HG03196 (cell line): ENCODE measurements at regions not wholly inside any gene's neighbourhood (a gene's known extent, or its start where the extent isn't known, plus 50 kb on each side); places are given as distances from the start of the nearest gene placed in this dataset.
"Not testable (repeated sequence)": the region's sequence is repeated elsewhere in the genome, so short reads cannot be mapped to it uniquely, and the experiment has no call there.

Experiments used
- ATAC-seq: cut with Tn5 transposase; IDR thresholded peaks from one replicate; pipeline ENCODE4 v1.9.1; 2021; ENCODE audit not compliant: unreplicated experiment

DNA sequence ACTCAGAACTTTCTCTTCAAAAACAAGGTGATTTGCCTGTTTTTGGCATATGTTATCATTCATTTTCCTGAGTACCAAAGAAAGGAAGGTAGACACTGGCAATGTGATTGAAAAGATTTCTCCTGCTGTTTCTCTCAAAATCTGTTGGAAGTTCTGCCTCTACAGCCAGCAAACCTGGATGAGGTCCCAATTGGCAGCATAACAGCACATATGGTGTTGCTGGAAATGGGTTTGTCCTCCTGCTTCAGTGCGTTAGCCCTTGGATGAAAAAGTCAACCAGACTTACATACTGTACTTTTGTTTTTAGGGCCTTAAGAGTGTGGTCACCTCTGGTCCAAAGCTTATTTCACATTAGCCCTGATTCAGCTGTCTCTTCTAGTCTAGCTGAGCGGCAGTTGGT is 237.6 kb upstream of the MME start:
- no peak for ATAC-seq

- ATAC-seq: no peak
These were observed 244.5 kb upstream of the MME start for GRCh38 chr3:154835639-154836038.

- not testable (repeated sequence) for ATAC-seq
These were observed 245.3 kb upstream of the MME start for GRCh38 chr3:154834831-154835230.

DNA sequence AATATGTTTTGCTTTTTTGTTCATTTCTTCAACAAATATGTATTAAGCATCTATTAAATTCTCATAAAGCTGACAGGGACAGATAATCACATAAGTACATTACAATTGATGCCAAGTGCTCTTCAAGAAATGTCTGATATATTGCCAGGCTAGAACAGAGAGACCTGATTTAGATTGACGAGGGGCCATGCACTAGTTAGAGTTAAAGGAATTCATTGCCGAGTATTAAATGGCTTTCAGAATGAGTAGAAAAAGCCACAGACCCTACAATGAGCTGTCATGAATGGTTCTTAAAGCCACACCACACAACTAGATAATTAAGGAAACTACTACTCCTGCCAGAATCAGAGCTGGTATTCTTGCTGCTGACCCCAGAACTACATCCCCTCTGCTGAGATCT is 250.2 kb upstream of the MME start:
- no peak for ATAC-seq

DNA sequence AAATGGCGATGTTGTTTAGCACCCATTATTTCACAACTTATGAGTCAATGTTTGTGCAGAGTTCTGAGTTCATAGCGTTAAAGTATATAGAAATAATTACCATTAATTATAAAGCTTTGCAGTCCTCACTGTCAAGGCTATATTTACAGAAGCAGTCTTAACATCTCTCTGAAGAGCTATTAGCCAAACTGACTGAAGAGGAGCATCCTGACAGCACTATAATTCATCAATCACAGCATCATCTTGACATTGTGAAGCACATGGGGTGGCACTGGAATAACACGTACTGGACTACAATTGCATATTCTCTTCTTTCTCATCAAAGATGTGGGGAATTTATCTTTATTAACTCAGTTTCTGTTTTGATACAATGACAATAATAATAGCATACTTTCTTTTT is 260.6 kb upstream of the MME start:
- ATAC-seq: no peak

DNA sequence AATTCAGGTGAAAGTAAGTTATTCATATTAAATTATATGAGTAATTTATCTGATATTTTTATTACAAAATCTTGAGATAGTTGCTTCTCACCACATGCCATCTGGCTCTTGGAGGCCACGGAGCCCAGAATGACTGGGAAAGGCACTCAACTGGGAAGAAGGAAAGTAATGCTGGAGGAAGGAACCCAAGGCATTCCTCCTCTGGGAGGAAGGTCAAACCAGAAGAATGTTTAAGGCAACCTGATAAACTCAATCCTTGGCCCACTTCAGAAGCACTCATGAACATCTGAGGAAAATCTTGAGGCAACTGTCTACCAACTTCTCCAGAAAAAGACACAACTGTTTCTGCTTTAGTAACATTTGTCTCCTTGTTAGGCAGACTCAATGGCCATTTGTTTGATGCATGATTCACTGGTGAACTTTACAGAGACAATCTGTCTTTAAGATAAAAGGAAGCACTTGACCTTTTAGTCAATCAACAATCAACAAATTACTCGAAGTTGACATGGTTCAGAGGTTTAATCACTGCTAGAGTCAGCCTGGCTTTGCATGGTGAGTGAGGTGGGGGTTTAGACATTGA is 261.4 kb upstream of the MME start:
- ATAC-seq: no peak

DNA sequence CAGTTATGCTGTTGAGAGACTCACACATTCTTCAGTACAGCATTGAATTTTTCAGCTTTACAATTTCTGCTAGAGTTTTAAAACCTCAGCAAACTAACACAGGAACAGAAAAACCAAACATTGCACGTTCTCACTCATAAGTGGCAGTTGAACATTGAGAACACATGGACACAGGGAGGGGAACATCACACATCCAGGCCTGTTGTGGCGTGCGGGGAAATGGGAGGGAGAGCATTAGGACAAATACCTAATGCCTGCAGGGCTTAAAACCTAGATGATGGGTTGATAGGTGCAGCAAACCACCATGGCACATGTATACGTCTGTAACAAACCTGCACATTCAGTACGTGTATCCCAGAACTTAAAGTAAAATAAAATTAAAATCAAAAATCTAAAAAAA is 270.1 kb upstream of the MME start:
- ATAC-seq: not testable (repeated sequence)

- ATAC-seq: no peak
These were observed 278.4 kb upstream of the MME start for GRCh38 chr3:154801729-154802128.

DNA sequence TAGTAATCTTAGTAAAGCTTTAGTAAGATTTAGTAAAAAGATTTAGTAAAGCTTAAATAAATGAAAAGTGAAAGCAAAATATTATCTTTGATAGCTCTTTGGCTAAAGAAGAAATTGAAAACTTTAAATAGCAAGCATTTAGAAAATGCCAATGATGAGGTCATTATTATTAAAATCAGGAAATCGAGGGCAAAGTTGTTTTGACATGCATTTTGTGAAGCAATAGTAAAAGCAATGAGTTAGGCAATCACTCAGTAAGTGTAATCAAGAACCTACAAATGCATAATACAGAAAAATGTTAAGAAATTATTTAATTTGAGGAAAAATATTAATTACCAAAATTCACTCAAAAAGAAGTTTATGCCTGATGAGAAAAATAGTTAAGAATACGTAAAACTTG is 280.3 kb upstream of the MME start:
- no peak for ATAC-seq

DNA sequence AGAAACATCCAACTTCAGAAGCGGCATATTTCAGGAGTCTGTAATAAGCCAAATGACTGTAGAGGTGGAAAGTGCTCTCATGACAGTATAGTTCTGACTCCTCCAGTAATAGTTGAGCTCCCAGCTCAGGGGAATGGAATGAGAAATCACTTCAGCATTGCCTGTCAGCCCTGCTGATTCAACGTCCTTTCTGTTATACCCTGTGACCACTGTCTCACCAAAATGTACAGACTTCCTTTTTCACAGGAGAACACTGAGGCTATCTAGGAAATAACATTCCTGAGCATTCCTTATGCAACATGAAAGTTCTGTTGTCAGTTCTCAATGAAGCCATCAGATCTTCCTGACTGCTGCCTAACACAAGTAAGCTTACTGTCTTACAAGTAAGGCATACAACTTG is 284.5 kb upstream of the MME start:
- ATAC-seq: no peak

GRCh38 chr3:154794814-154795445 is 285.2 kb upstream of the MME start:
- ATAC-seq: no peak

- ATAC-seq: no peak
These were observed 285.7 kb upstream of the MME start for GRCh38 chr3:154794391-154794790.

- no peak for ATAC-seq
These were observed 287.3 kb upstream of the MME start for GRCh38 chr3:154792828-154793227.

- no peak for ATAC-seq
These were observed 288.5 kb upstream of the MME start for GRCh38 chr3:154791611-154792010.

DNA sequence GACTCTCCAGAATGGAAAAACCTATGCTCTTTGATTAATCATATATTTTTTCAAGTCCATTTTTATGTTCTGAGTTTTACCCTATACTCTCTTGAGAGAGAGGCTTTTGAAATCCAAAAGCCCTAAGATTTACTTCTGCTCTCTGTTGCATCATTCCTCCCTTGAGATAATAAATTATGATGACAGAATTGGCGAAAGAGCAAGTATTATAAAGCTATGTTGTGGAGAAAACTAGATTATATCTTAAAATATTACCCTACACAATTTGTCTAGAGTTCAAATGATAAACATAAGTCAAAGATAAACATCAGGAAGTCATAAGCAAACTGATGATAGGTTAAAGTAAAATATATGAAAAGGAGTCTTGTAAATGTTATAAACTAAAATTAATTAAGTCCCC is 293.4 kb upstream of the MME start:
- no peak for ATAC-seq

GRCh38 chr3:154783521-154783931 is 296.6 kb upstream of the MME start:
- ATAC-seq: no peak

- no peak for ATAC-seq
These were observed 297.1 kb upstream of the MME start for GRCh38 chr3:154783061-154783460.

DNA sequence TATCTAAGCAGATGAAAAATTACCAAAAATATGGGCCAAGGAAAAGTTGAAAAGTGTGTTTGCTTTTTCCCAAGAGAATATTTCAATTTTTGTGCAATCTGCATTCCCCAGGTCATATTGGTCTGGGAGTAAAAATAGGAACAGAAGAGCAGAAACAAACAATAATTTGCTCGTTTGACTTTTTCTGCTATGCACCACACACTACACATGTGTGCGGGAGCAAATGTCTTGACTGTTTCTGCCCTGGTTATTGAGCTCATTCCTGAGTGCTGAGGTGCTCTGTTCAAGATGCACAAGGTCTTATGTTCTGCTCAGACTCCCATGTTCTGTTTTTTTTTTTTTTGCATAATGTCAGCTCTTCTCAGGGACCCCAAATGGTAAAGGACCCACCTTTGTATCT is 298.0 kb upstream of the MME start:
- no peak for ATAC-seq

- ATAC-seq: no peak
These were observed 298.5 kb upstream of the MME start for GRCh38 chr3:154781595-154781994.

GRCh38 chr3:154780263-154780662 is 299.9 kb upstream of the MME start:
- no peak for ATAC-seq

DNA sequence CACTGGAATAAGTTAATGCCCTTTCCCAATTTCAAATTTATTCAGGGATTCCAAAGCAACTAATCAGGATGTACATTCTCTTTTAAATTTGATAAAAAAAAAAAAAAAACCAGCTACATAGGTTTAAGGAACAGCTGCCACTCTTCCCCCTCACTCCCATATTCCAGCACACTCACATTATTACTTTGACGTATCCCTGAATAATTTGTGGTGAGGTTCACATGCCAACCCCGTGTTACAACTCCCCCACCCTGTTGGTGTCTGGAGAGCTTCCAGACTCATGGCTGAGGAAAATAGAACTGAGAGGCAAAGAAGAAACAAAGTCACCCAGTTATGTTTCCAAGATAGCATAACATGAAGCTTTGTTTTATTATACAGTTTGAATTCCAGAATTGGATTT is 300.5 kb upstream of the MME start:
- no peak for ATAC-seq

DNA sequence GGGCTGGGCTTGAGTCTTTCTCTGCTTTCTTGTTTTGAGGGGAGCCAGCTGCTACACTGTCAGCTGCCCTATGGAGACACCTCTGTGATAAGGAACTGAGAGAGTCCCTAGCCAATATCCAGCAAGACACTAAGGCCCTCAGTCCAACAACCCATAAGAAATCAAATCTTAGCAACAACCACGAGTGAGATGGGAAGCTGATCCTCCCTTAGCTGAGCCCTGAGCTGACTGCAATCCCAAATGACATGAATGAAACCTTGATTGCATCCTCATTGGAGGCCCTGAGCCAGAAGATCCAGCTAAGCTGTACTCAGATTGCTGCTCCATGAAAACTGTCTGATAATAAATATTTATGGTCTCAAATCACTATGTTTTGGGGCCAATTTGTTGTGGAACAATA is 302.1 kb upstream of the MME start:
- no peak for ATAC-seq

- no peak for ATAC-seq
These were observed 303.4 kb upstream of the MME start for GRCh38 chr3:154776549-154777225.
